Endodermal cell (in vitro differentiated cells): ENCODE measurements at regions not wholly inside any gene's neighbourhood (a gene's known extent, or its start where the extent isn't known, plus 50 kb on each side); places are given as distances from the start of the nearest gene placed in this dataset.

Experiments
- DNase-seq: peaks from one replicate; pipeline ENCODE4 v3.0.0-alpha.2; 2017
- H3K27ac ChIP-seq: 2 replicates; pipeline ENCODE4 v1.5.1; 2013; ENCODE audit warnings: mild to moderate bottlenecking, low read depth, low read length, moderate library complexity
- H3K27me3 ChIP-seq: 2 replicates; pipeline ENCODE4 v1.6.1; 2013; ENCODE audit warnings: mild to moderate bottlenecking, low read length, moderate library complexity; ENCODE audit not compliant: insufficient read depth, control insufficient read depth, poor library complexity, severe bottlenecking
- H3K36me3 ChIP-seq: 2 replicates; pipeline ENCODE4 v1.7.0; 2013; ENCODE audit warnings: mild to moderate bottlenecking, low read length, moderate library complexity; ENCODE audit not compliant: control insufficient read depth, insufficient read depth
- H3K4me1 ChIP-seq: one replicate; pipeline ENCODE4 v1.7.0; 2013; ENCODE audit warnings: low read length; ENCODE audit not compliant: control insufficient read depth, insufficient read depth
- H3K4me3 ChIP-seq: 2 replicates; pipeline ENCODE4 v1.5.1; 2013; ENCODE audit warnings: mild to moderate bottlenecking, low read length, moderate library complexity
- H3K9ac ChIP-seq: 2 replicates; pipeline ENCODE4 v1.6.1; 2013; ENCODE audit warnings: mild to moderate bottlenecking, low read length, moderate library complexity; ENCODE audit not compliant: poor library complexity, severe bottlenecking; ENCODE audit errors: extremely low read depth
- H3K9me3 ChIP-seq: 2 replicates; pipeline ENCODE4 v1.6.1; 2013; ENCODE audit warnings: mild to moderate bottlenecking, low read length, moderate library complexity; ENCODE audit not compliant: control insufficient read depth
- H3K27ac Mint-ChIP-seq: 2 replicates; pipeline ENCODE4 v1.8.0; 2020; ENCODE audit warnings: mixed read lengths
- H3K27me3 Mint-ChIP-seq: 2 replicates; pipeline ENCODE4 v1.8.0; 2021; ENCODE audit warnings: mild to moderate bottlenecking, mixed read lengths; ENCODE audit not compliant: insufficient read depth
- H3K36me3 Mint-ChIP-seq: 2 replicates; pipeline ENCODE4 v1.8.0; 2020; ENCODE audit warnings: low read depth, mixed read lengths
- H3K4me1 Mint-ChIP-seq: 2 replicates; pipeline ENCODE4 v1.8.0; 2020; ENCODE audit warnings: mixed read lengths
- H3K4me3 Mint-ChIP-seq: 2 replicates; pipeline ENCODE4 v1.8.0; 2020; ENCODE audit warnings: mild to moderate bottlenecking, moderate library complexity, mixed read lengths
- H3K9me3 Mint-ChIP-seq: 2 replicates; pipeline ENCODE4 v1.8.0; 2020; ENCODE audit warnings: mild to moderate bottlenecking, mixed read lengths
- CTCF ChIP-seq: fragments of 200-600 bp; sonication (generic); conservative IDR thresholded peaks from 2 replicates; pipeline ENCODE4 v1.5.0; 2021; ENCODE audit warnings: antibody characterized with exemption, mild to moderate bottlenecking
- WGBS, 2 experiments: methylation state at CpG; one replicate each; pipeline versions ENCODE4 v1.1.5 to v1.1.7; 2013; ENCODE audit warnings: missing lambda C conversion rate in 2 of 2, mixed read lengths in 1 of 2; ENCODE audit not compliant: insufficient coverage in 1 of 2, insufficient read length in 1 of 2; 5-methylcytosine and 5-hydroxymethylcytosine counted together

GRCh38 chr3:18609187-18609586, 184.0 kb upstream of the SATB1 start:
- Histone ChIP-seq H3K9me3 (peaks cover 4% of the 10 kb centered on the region), H3K4me1 (no peaks in the 10 kb centered on the region), H3K9ac (no peak overlapping the region), H3K36me3 (no peaks in the 10 kb centered on the region), H3K27me3 (no peaks in the 10 kb centered on the region), H3K27ac (no peak overlapping the region), H3K4me3 (no peak overlapping the region)
- peaks cover 2% of the 10 kb centered on the region for H3K27me3 Mint-ChIP-seq
- no peak overlapping the region for H3K4me3 Mint-ChIP-seq
- no peak overlapping the region for H3K27ac Mint-ChIP-seq
- H3K4me1 Mint-ChIP-seq, result no peaks in the 10 kb centered on the region
- no peaks in the 10 kb centered on the region for H3K36me3 Mint-ChIP-seq
- peaks cover 6% of the 10 kb centered on the region for H3K9me3 Mint-ChIP-seq
- no peak for TF ChIP-seq CTCF
- DNase-seq, result no peak
- 80 to 92% methylated on average over 3 to 4 of the region's 4 CpGs for WGBS, 2 experiments

GRCh38 chr3:18597919-18598318, 172.8 kb upstream of the SATB1 start:
- Histone ChIP-seq H3K36me3 (no peaks in the 10 kb centered on the region), H3K27ac (no peak overlapping the region)
- WGBS, 2 experiments, result 90 to 92% methylated on average over 4 of the region's 4 CpGs

GRCh38 chr3:18593231-18593630, 168.1 kb upstream of the SATB1 start:
- no peak for TF ChIP-seq CTCF
- H3K27ac Mint-ChIP-seq, result no peak overlapping the region
- no peaks in the 10 kb centered on the region for H3K36me3 ChIP-seq
- no peak overlapping the region for H3K9ac ChIP-seq
- H3K9me3 ChIP-seq, result peaks cover 14% of the 10 kb centered on the region
- peaks cover under 1% of the 10 kb centered on the region for H3K27me3 Mint-ChIP-seq
- H3K9me3 Mint-ChIP-seq, result peaks cover 16% of the 10 kb centered on the region
- no peak overlapping the region for H3K4me3 ChIP-seq
- no peaks in the 10 kb centered on the region for H3K4me1 ChIP-seq
- H3K36me3 Mint-ChIP-seq, result no peaks in the 10 kb centered on the region
- H3K4me1 Mint-ChIP-seq, result peaks cover 5% of the 10 kb centered on the region
- 0% methylated on average over 1 of the region's 1 CpG for WGBS, 2 experiments
- no peak overlapping the region for H3K27ac ChIP-seq
- DNase-seq, result no peak
- H3K27me3 ChIP-seq, result no peaks in the 10 kb centered on the region
- no peak overlapping the region for H3K4me3 Mint-ChIP-seq

More at GRCh38 chr3:18597919-18598318, 172.8 kb upstream of the SATB1 start:
- DNase-seq, result no peak
- Mint-ChIP-seq H3K27ac (no peak overlapping the region), H3K27me3 (peaks cover 1% of the 10 kb centered on the region), H3K9me3 (peaks cover 29% of the 10 kb centered on the region), H3K4me3 (no peak overlapping the region), H3K4me1 (no peaks in the 10 kb centered on the region), H3K36me3 (no peaks in the 10 kb centered on the region)
- Histone ChIP-seq H3K9ac (no peak overlapping the region), H3K27me3 (no peaks in the 10 kb centered on the region), H3K4me1 (no peaks in the 10 kb centered on the region), H3K9me3 (peaks cover 14% of the 10 kb centered on the region), H3K4me3 (no peak overlapping the region)
- no peak for TF ChIP-seq CTCF
